DOHH2 (cell line): ENCODE measurements at regions not wholly inside any gene's neighbourhood (a gene's known extent, or its start where the extent isn't known, plus 50 kb on each side); places are given as distances from the start of the nearest gene placed in this dataset.

Experiments used
- EZH2phosphoT487 ChIP-seq: fragments of 200-600 bp; sonication (generic); IDR thresholded peaks from 2 replicates; pipeline ENCODE4 v1.6.1; 2017; ENCODE audit warnings: borderline replicate concordance, mild to moderate bottlenecking, antibody characterized with exemption, low read length, moderate library complexity, mixed read lengths
- TF ChIP-seq, protein P1 (sequence below): fragments of 200-600 bp; sonication (generic); IDR thresholded peaks from one replicate; pipeline ENCODE4 v1.5.1; 2014; ENCODE audit warnings: antibody characterized with exemption, mild to moderate bottlenecking, low read depth, low read length; ENCODE audit not compliant: poor library complexity, severe bottlenecking

DNA sequence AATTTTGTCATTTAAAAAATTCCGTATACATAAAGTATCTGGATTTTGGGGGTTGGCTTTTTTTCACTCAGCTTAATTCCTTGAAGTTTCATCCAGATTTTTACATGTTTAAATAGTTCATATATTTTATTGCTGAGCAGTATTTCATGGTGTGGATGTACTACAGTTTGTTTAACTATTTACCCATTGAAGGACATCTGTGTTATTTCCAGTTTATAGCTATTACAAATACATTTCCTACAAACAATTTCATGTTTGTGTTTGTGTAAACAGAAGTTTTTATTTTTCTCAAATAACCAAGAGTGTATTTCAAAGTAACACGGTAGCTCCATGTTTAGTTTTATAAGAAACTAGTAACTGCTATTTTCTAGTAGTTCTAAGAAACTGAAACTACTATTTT lies 299.7 kb upstream of the ANO3 start:
- TF ChIP-seq, protein P1, sequence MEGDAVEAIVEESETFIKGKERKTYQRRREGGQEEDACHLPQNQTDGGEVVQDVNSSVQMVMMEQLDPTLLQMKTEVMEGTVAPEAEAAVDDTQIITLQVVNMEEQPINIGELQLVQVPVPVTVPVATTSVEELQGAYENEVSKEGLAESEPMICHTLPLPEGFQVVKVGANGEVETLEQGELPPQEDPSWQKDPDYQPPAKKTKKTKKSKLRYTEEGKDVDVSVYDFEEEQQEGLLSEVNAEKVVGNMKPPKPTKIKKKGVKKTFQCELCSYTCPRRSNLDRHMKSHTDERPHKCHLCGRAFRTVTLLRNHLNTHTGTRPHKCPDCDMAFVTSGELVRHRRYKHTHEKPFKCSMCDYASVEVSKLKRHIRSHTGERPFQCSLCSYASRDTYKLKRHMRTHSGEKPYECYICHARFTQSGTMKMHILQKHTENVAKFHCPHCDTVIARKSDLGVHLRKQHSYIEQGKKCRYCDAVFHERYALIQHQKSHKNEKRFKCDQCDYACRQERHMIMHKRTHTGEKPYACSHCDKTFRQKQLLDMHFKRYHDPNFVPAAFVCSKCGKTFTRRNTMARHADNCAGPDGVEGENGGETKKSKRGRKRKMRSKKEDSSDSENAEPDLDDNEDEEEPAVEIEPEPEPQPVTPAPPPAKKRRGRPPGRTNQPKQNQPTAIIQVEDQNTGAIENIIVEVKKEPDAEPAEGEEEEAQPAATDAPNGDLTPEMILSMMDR: no peak
- TF ChIP-seq EZH2phosphoT487: no peak
